ENCODE measurements at regions not wholly inside any gene's neighbourhood (a gene's known extent, or its start where the extent isn't known, plus 50 kb on each side); places are given as distances from the start of the nearest gene placed in this dataset.

GRCh38 chr14:39875028-39875427, 442.8 kb upstream of the FBXO33 start:
- in situ Hi-C loops (cut with MboI; ENCODE audit: low sequenced_read_pairs, unreplicated experiment), result no loop called here
- DNase-seq (ENCODE audit: low spot score), result no peak
- no peak for TF ChIP-seq CTCF (IDR thresholded peaks at IDR 0.05; ENCODE audit: borderline replicate concordance, control extremely low read depth, extremely low read depth, insufficient read depth, missing control alignments)

GRCh38 chr14:39873791-39874190, 441.6 kb upstream of the FBXO33 start:
- TF ChIP-seq CTCF (IDR thresholded peaks at IDR 0.05; ENCODE audit: borderline replicate concordance, control extremely low read depth, extremely low read depth, insufficient read depth, missing control alignments), result no peak
- no peak for DNase-seq (ENCODE audit: low spot score)
- in situ Hi-C loops (cut with MboI; ENCODE audit: low sequenced_read_pairs, unreplicated experiment), result no loop called here

- TF ChIP-seq CTCF (IDR thresholded peaks at IDR 0.05; ENCODE audit: borderline replicate concordance, control extremely low read depth, extremely low read depth, insufficient read depth, missing control alignments), result no peak
- in situ Hi-C loops (cut with MboI; ENCODE audit: low sequenced_read_pairs, unreplicated experiment), result no loop called here
- DNase-seq (ENCODE audit: low spot score), result no peak
Measured at GRCh38 chr14:39868949-39869348, 436.7 kb upstream of the FBXO33 start.

GRCh38 chr14:39868251-39868650, 436.0 kb upstream of the FBXO33 start:
- no peak for DNase-seq (ENCODE audit: low spot score)

GRCh38 chr14:39863441-39863840, 431.2 kb upstream of the FBXO33 start:
- in situ Hi-C loops (cut with MboI; ENCODE audit: low sequenced_read_pairs, unreplicated experiment), result no loop called here
- no peak for DNase-seq (ENCODE audit: low spot score)
- no peak for TF ChIP-seq CTCF (IDR thresholded peaks at IDR 0.05; ENCODE audit: borderline replicate concordance, control extremely low read depth, extremely low read depth, insufficient read depth, missing control alignments)

More at GRCh38 chr14:39868251-39868650, 436.0 kb upstream of the FBXO33 start:
- in situ Hi-C loops (cut with MboI; ENCODE audit: low sequenced_read_pairs, unreplicated experiment), result no loop called here
- TF ChIP-seq CTCF (IDR thresholded peaks at IDR 0.05; ENCODE audit: borderline replicate concordance, control extremely low read depth, extremely low read depth, insufficient read depth, missing control alignments), result no peak

GRCh38 chr14:39861696-39862095, 429.5 kb upstream of the FBXO33 start:
- no peak for TF ChIP-seq CTCF (IDR thresholded peaks at IDR 0.05; ENCODE audit: borderline replicate concordance, control extremely low read depth, extremely low read depth, insufficient read depth, missing control alignments)
- no peak for DNase-seq (ENCODE audit: low spot score)
- in situ Hi-C loops (cut with MboI; ENCODE audit: low sequenced_read_pairs, unreplicated experiment), result no loop called here

- TF ChIP-seq CTCF (IDR thresholded peaks at IDR 0.05; ENCODE audit: borderline replicate concordance, control extremely low read depth, extremely low read depth, insufficient read depth, missing control alignments), result no peak
- no peak for DNase-seq (ENCODE audit: low spot score)
- in situ Hi-C loops (cut with MboI; ENCODE audit: low sequenced_read_pairs, unreplicated experiment), result no loop called here
Measured at GRCh38 chr14:39861229-39861600, 429.0 kb upstream of the FBXO33 start.

Measured in GM13976 (cell line).